Liver (tissue), 3 donors: ENCODE measurements at regions not wholly inside any gene's neighbourhood (a gene's known extent, or its start where the extent isn't known, plus 50 kb on each side); places are given as distances from the start of the nearest gene placed in this dataset.

ENCODE experiments used
- GABPA ChIP-seq, 2 donors: IDR thresholded peaks in 1 of 2; conservative IDR thresholded peaks in 1 of 2; 2 replicates each; pipeline ENCODE4 v1.6.1; 2016; ENCODE audit warnings: antibody characterized with exemption in 2 of 2, mild to moderate bottlenecking in 1 of 2, moderate library complexity in 1 of 2
- HNF4G ChIP-seq: IDR thresholded peaks from 2 replicates; pipeline ENCODE4 v1.6.1; 2016; ENCODE audit warnings: antibody characterized with exemption
- RAD21 ChIP-seq, 2 donors: IDR thresholded peaks; 2 replicates each; pipeline ENCODE4 v1.6.1; 2016; ENCODE audit warnings: antibody characterized with exemption in 2 of 2, mild to moderate bottlenecking in 2 of 2
- SP1 ChIP-seq: IDR thresholded peaks from 2 replicates; pipeline ENCODE4 v1.6.1; 2018; ENCODE audit warnings: antibody characterized with exemption, mild to moderate bottlenecking
- TAF1 ChIP-seq: conservative IDR thresholded peaks from 2 replicates; pipeline ENCODE4 v1.6.1; 2016; ENCODE audit warnings: antibody characterized with exemption, mild to moderate bottlenecking
- TF ChIP-seq, protein P1 (sequence below): IDR thresholded peaks from 2 replicates; pipeline ENCODE4 v1.6.1; 2016; ENCODE audit warnings: antibody characterized with exemption
- TF ChIP-seq, protein P2 (sequence below): fragments of 150-350 bp; IDR thresholded peaks from 2 replicates; pipeline ENCODE4 v1.5.1; 2017; ENCODE audit warnings: improper control_type of control experiment, low read depth, low read length; ENCODE audit not compliant: missing input control
- TF ChIP-seq, protein P3 (sequence below): IDR thresholded peaks from 2 replicates; pipeline ENCODE4 v1.6.1; 2016; ENCODE audit warnings: antibody characterized with exemption
- donor health status: healthy.
- donor health status: healthy.

DNA sequence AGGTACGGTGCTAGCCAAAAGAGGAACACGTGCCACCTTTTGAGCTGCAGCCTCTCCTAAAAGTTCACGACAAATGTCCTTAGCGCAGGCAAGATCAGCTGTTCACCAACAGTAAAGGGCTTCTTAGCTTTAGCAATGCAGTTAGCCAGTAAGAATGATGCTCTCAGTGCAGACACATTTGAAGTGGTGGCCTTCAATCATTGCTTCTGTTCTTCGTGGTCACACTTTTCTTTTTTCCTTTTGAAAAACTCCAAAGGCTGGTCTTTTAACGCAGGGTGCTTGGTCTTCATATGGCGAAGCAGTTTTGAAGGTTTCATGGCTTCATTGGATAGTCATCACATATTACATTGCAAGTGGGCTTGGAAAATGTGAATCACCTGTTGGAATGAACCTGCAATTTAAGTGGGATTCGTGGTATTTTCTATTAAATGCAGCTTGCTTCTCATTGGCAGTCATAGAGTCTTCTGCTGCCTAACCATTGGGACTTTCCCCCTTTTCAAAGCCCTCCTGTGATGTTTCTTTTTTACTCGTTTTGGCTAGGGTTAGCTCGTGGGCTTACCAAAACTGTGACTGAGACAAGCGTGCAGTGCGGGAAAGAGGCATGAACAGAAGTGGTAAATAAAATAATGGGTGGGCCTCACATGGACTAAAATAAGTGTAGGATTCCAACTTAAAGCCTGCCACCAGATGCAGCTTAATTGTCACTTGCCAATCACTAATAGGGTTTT lies 100.9 kb downstream of the MRPL36 start:
- TF ChIP-seq, protein P1, sequence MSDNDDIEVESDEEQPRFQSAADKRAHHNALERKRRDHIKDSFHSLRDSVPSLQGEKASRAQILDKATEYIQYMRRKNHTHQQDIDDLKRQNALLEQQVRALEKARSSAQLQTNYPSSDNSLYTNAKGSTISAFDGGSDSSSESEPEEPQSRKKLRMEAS, result no peak
- TF ChIP-seq, protein P2, sequence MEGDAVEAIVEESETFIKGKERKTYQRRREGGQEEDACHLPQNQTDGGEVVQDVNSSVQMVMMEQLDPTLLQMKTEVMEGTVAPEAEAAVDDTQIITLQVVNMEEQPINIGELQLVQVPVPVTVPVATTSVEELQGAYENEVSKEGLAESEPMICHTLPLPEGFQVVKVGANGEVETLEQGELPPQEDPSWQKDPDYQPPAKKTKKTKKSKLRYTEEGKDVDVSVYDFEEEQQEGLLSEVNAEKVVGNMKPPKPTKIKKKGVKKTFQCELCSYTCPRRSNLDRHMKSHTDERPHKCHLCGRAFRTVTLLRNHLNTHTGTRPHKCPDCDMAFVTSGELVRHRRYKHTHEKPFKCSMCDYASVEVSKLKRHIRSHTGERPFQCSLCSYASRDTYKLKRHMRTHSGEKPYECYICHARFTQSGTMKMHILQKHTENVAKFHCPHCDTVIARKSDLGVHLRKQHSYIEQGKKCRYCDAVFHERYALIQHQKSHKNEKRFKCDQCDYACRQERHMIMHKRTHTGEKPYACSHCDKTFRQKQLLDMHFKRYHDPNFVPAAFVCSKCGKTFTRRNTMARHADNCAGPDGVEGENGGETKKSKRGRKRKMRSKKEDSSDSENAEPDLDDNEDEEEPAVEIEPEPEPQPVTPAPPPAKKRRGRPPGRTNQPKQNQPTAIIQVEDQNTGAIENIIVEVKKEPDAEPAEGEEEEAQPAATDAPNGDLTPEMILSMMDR, result no peak
- no peak for TF ChIP-seq RAD21 (IDR thresholded peaks at IDR 0.05)
- TF ChIP-seq TAF1, result no peak
- TF ChIP-seq, protein P3, sequence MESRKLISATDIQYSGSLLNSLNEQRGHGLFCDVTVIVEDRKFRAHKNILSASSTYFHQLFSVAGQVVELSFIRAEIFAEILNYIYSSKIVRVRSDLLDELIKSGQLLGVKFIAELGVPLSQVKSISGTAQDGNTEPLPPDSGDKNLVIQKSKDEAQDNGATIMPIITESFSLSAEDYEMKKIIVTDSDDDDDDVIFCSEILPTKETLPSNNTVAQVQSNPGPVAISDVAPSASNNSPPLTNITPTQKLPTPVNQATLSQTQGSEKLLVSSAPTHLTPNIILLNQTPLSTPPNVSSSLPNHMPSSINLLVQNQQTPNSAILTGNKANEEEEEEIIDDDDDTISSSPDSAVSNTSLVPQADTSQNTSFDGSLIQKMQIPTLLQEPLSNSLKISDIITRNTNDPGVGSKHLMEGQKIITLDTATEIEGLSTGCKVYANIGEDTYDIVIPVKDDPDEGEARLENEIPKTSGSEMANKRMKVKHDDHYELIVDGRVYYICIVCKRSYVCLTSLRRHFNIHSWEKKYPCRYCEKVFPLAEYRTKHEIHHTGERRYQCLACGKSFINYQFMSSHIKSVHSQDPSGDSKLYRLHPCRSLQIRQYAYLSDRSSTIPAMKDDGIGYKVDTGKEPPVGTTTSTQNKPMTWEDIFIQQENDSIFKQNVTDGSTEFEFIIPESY, result no peak
- TF ChIP-seq SP1, result no peak
- TF ChIP-seq HNF4G, result no peak
- TF ChIP-seq GABPA (IDR thresholded peaks at IDR 0.05 in 1 of 2, conservative IDR thresholded peaks at IDR 0.05 in 1 of 2), result no peak
